GM18511 (cell line): ENCODE measurements at regions not wholly inside any gene's neighbourhood (a gene's known extent, or its start where the extent isn't known, plus 50 kb on each side); places are given as distances from the start of the nearest gene placed in this dataset.

Experiments
- ATAC-seq: cut with Tn5 transposase; IDR thresholded peaks from one replicate; pipeline ENCODE4 v1.9.1; 2021; ENCODE audit warnings: mild to moderate bottlenecking, moderate library complexity; ENCODE audit not compliant: unreplicated experiment

DNA sequence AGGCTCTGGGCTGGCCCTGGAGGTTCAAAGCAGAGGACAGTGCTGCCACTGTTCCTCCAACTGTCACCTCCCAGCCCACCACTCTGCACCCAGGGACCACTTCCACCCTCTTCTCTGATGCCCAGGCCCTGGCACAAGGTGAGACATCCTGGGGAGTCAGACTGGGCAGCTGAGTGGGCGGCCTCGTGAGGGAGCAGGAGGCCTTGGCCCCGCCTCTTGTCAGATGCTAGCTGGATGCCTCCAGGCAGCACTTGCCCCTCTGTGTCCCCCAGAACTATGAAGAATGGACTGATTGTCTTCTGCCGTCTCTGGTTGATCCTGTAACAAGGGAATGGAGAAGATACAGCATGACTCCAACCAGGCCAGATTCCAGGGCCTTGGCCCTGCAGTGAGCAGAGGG, 191.0 kb upstream of the LINGO1 start:
- ATAC-seq = no peak

GRCh38 chr15:77822631-77823230, 190.0 kb upstream of the LINGO1 start:
- ATAC-seq = no peak

DNA sequence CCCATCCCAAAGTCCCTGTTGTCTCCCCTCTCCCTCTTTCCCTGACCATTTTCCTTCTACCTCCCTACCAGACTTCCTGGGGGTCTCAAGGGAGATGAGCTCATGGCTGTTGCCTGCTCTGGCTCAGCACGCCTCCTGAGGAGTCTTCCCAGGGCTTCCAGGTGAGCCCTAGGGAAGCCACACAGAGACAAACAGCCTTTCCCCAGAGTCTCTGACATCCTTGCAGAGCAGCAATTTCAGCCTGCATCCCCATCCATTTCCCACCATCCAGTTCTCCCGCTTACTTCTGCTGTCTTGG, 189.2 kb upstream of the LINGO1 start:
- no peak for ATAC-seq

GRCh38 chr15:77821188-77821958, 188.7 kb upstream of the LINGO1 start:
- no peak for ATAC-seq

DNA sequence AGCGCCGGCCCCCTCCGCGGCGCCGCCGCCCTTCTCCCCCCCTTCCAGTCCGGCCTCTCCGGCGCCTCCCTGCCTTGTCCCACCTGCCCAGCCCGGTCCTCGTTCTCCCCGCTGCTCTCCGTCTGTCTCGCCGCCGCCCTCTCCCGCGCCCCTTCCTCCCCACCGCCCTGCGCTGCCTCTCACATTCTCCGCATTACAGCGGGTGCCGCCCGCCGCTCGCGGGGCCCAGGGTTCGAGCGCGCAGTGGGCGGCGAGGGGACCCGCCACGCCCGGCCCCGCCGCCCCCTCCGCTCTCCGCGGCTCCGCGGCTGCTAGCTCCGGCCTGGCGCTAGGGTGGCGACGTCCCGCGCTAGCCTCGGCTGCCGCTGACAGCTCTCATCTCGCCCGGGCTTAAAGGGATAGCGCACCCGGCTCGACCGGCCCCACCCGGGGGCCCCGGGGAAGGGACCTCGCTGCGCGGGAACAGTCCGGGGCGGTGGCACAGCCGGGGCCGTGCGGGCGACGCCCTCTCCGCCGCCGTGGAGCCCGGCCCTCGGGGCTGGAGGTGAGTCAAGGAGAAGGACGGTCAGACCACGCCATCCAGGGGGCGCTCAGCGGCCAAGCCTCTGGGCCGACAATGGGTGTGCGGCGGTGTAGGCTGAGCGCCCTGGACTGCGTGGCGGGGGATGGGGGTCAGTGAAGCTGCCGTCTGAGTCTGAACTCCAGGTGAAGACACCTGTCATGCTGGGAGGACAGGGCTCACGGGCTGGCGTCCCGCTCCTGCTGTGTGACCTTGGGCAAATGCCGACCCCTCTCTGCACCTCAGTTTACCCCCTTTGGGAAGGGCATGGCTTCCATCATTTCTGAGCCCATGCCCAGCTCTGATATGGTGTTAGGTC, 187.4 kb upstream of the LINGO1 start:
- ATAC-seq = no peak

- no peak for ATAC-seq
Observed at GRCh38 chr15:77819048-77819850, 186.5 kb upstream of the LINGO1 start.

GRCh38 chr15:77818484-77819047, 185.9 kb upstream of the LINGO1 start:
- no peak for ATAC-seq

- ATAC-seq = no peak
Observed at GRCh38 chr15:77817434-77817833, 184.7 kb upstream of the LINGO1 start.

GRCh38 chr15:77816983-77817382, 184.3 kb upstream of the LINGO1 start:
- no peak for ATAC-seq

DNA sequence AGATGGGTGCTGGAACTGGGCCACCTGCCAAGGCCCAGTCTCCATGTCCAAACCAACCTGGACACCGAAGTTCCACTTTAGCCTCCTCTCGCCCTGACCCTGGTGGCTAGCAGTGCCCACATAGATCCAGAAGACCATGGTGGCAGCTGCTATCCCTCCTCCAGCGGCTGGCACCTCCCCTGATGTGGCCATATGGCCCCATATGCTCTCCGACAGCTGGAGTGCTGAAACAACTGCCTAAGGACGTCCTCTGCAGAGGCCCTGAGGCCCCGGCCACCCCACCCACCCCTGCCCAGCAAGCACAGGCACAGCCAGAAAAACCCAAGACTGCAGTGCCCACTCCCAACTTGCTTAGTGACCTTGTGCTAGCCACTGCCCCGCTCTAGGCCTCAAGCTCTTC, 182.3 kb upstream of the LINGO1 start:
- ATAC-seq = no peak

GRCh38 chr15:77812664-77813063, 180.0 kb upstream of the LINGO1 start:
- ATAC-seq = no peak

DNA sequence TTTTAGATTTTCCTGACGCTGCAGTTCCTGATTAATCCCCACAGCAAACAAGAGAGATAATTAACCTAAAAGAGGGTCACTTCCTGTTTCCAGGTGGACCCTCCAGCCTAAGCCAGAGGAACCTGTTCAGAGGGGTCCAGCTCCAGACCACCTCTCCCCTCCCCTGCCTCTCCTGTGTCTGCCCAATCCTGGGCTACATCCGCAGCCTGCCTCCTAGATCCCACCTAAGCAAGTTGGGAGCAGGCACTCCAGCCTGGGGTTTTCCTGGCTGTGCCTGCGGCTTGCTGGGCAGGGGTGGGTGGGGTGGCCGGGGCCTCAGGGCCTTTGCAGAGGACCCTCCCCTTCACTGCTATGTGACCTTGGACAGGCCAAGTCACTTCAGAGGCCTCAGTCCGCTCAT, 178.6 kb upstream of the LINGO1 start:
- no peak for ATAC-seq

DNA sequence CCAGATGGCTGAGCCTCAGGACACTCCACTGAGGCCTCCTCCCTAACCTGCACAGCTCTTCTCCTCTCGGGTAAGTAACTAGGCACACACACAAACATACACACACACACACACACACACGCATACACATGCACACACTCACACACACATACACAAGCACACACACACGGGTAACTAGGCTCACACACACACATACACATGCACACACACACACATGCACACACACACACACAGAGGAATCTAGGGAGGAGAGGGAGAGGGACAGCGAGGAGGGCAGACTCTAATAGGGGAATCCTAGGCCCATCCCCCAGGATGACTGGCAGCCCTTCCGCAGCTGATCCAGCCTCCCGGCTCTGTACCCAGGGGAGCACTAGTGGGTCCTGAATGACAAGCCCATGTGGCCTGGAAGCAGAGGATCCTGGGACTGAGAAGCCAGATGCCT, 177.4 kb upstream of the LINGO1 start:
- ATAC-seq = no peak

GRCh38 chr15:77808581-77809177, 176.0 kb upstream of the LINGO1 start:
- no peak for ATAC-seq

GRCh38 chr15:77808075-77808474, 175.4 kb upstream of the LINGO1 start:
- ATAC-seq = no peak

GRCh38 chr15:77807611-77808010, 174.9 kb upstream of the LINGO1 start:
- ATAC-seq = no peak

GRCh38 chr15:77807115-77807514, 174.4 kb upstream of the LINGO1 start:
- ATAC-seq = no peak

GRCh38 chr15:77804210-77804609, 171.5 kb upstream of the LINGO1 start:
- ATAC-seq = no peak

GRCh38 chr15:77803487-77803886, 170.8 kb upstream of the LINGO1 start:
- ATAC-seq = no peak

DNA sequence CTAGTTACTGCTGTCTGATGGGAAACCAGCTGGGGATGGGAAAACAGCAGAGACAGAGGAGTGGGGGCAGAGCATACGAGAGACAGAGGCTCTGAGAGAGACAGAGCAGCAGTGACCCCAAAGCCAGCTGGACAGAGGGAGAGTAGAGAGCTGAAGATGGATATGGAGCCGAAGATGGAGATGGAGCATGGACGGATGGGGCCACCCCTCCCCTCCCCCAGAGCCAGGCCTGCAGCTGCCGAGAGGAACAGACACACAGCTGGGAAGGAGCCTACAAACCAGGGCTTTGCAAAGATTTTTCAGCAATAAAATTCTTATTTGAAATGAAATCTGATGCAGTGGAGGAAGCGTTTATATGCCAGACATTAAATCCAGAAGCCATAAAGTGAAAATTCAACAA, 167.6 kb upstream of the LINGO1 start:
- no peak for ATAC-seq
